ENCODE measurements at regions not wholly inside any gene's neighbourhood (a gene's known extent, or its start where the extent isn't known, plus 50 kb on each side); places are given as distances from the start of the nearest gene placed in this dataset.

DNA sequence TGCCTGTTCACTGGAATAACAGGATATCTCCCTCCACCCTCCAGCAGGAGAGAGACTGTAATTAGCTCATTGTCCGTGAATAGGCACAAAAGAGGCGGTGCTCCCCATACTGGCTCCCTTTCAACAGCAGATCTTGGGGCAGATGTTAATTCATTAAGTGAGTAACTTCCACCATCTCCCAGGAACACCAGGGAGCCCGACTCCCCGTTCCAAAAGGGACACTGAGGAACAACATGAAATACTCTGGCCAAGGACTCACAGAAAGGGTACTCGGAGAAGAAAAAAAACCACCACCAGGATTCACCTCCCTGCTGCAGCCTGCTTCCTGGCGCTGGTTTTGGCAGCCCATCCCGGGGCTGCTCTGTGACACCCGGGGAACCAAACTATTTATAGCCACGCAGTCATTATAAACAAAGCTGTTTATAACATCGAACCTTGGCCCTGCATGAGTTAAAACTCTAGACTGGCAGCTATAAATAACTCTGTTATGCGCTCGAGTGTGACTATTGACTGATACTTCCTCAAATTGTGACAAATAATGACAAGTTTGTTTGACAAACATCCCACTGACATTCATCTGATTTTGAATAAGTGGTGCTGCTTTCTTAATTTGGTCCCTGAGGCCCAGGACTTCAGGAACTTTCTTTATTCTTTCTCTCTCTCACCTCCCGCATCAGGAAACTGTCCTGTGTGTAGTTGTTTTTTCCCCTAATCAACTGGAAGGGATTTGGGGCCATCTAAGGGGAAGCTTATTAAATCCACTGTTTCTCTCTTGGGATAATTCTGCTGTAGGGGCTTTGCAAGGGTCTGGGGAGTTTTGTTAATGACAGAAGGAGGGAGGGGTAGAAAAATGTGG, 521.6 kb downstream of the CD83 start:
- no peaks in the 10 kb centered on the region for H3K79me2 ChIP-seq (ENCODE audit: insufficient read depth, low read length)
- ChIA-PET POLR2A (interaction anchor here (1.0 kb wide), 1 partner anchor 17 kb away, joined by 3 read pairs; no protein-coding TSS in a partner anchor), CTCF (ENCODE audit: low intra/inter-chr PET ratio, low total read pairs) (no interaction called here)
- no peaks in the 10 kb centered on the region for H3K4me1 ChIP-seq (ENCODE audit: insufficient read depth, low read length)
- no peak for DNase-seq (ENCODE audit: low spot score)
- no peaks in the 10 kb centered on the region for H3K36me3 ChIP-seq (replicated peaks in 1 of 2; ENCODE audit: control insufficient read depth in 1 of 2, insufficient read depth in 2 of 2, low read length in 2 of 2)
- no peak overlapping the region for H2AFZ ChIP-seq (ENCODE audit: low read length)
- H4K20me1 ChIP-seq (ENCODE audit: insufficient read depth, low read length) = no peaks in the 10 kb centered on the region
- H3K4me3 ChIP-seq (replicated peaks in 1 of 3; ENCODE audit: insufficient read depth in 1 of 3, low read depth in 2 of 3, low read length in 3 of 3) = no peak overlapping the region
- BruUV-seq (replicated peaks) = no TSS peak
- no peak for ATAC-seq
- TF ChIP-seq, protein P1, sequence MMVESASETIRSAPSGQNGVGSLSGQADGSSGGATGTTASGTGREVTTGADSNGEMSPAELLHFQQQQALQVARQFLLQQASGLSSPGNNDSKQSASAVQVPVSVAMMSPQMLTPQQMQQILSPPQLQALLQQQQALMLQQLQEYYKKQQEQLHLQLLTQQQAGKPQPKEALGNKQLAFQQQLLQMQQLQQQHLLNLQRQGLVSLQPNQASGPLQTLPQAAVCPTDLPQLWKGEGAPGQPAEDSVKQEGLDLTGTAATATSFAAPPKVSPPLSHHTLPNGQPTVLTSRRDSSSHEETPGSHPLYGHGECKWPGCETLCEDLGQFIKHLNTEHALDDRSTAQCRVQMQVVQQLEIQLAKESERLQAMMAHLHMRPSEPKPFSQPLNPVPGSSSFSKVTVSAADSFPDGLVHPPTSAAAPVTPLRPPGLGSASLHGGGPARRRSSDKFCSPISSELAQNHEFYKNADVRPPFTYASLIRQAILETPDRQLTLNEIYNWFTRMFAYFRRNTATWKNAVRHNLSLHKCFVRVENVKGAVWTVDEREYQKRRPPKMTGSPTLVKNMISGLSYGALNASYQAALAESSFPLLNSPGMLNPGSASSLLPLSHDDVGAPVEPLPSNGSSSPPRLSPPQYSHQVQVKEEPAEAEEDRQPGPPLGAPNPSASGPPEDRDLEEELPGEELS (CRISPR knock-in tag; IDR thresholded peaks at IDR 0.05) = no peak
- TF ChIP-seq SOX6 (IDR thresholded peaks at IDR 0.05) (no peak), SOX6 (CRISPR knock-in tag; IDR thresholded peaks at IDR 0.05) (no peak), SPEN (CRISPR knock-in tag; IDR thresholded peaks at IDR 0.05; ENCODE audit: low read depth) (no peak), CAMTA2 (CRISPR knock-in tag; IDR thresholded peaks at IDR 0.05; ENCODE audit: borderline replicate concordance) (no peak), POGZ (CRISPR knock-in tag; IDR thresholded peaks at IDR 0.05) (no peak), ZKSCAN5 (CRISPR knock-in tag; IDR thresholded peaks at IDR 0.05) (no peak), ZNF260 (CRISPR knock-in tag; IDR thresholded peaks at IDR 0.05; ENCODE audit: borderline replicate concordance, low read depth) (no peak), ZNF230 (CRISPR knock-in tag; IDR thresholded peaks at IDR 0.05) (no peak), ZNF883 (CRISPR knock-in tag; IDR thresholded peaks at IDR 0.05; ENCODE audit: not compliant biosample characterization) (no peak), EEA1 (CRISPR knock-in tag; IDR thresholded peaks at IDR 0.05; ENCODE audit: borderline replicate concordance) (no peak), ZFP36L2 (CRISPR knock-in tag; IDR thresholded peaks at IDR 0.05) (no peak), SMC3 (IDR thresholded peaks at IDR 0.05; ENCODE audit: low read length) (no peak), ZNF451 (CRISPR knock-in tag; IDR thresholded peaks at IDR 0.05) (no peak), ZNF749 (CRISPR knock-in tag; IDR thresholded peaks at IDR 0.05; ENCODE audit: borderline replicate concordance) (no peak)
- TF ChIP-seq, protein P2, sequence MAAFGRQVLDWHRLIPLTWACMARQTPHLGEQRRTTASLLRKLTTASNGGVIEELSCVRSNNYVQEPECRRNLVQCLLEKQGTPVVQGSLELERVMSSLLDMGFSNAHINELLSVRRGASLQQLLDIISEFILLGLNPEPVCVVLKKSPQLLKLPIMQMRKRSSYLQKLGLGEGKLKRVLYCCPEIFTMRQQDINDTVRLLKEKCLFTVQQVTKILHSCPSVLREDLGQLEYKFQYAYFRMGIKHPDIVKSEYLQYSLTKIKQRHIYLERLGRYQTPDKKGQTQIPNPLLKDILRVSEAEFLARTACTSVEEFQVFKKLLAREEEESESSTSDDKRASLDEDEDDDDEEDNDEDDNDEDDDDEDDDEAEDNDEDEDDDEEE (CRISPR knock-in tag; IDR thresholded peaks at IDR 0.05) = no peak
- TF ChIP-seq, protein P3, sequence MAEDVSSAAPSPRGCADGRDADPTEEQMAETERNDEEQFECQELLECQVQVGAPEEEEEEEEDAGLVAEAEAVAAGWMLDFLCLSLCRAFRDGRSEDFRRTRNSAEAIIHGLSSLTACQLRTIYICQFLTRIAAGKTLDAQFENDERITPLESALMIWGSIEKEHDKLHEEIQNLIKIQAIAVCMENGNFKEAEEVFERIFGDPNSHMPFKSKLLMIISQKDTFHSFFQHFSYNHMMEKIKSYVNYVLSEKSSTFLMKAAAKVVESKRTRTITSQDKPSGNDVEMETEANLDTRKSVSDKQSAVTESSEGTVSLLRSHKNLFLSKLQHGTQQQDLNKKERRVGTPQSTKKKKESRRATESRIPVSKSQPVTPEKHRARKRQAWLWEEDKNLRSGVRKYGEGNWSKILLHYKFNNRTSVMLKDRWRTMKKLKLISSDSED (CRISPR knock-in tag; IDR thresholded peaks at IDR 0.05) = no peak
- no peaks in the 10 kb centered on the region; a peak in 2 of 5 replicates for H3K27me3 ChIP-seq (ENCODE audit: control insufficient read depth in 1 of 2, insufficient read depth in 2 of 2, low read length in 2 of 2)
- intact Hi-C loops (cut with micrococcal nuclease; ENCODE audit: unreplicated experiment) = no loop called here
- H3K27ac ChIP-seq (ENCODE audit: extremely low read length, insufficient read depth, low read length) = no peak overlapping the region
- in situ Hi-C loops (cut with HindIII; ENCODE audit: extremely low pct_ligation_motif_present, low pct_unique_long_range_greater_than_20kb) = no loop called here
- no peaks in the 10 kb centered on the region for H3K9me3 ChIP-seq (ENCODE audit: low read length)
- H3K4me2 ChIP-seq (ENCODE audit: low read depth, low read length) = no peak overlapping the region
- FAIRE-seq = no peak
- WGBS (ENCODE audit: low lambda C conversion rate) = 22% methylated on average over 13 of the region's 13 CpGs
- H3K9ac ChIP-seq (ENCODE audit: insufficient read depth, low read depth, low read length) = no peak overlapping the region

All from HepG2 (cell line).